ENCODE measurements at regions not wholly inside any gene's neighbourhood (a gene's known extent, or its start where the extent isn't known, plus 50 kb on each side); places are given as distances from the start of the nearest gene placed in this dataset.
"Not testable (repeated sequence)": the region's sequence is repeated elsewhere in the genome, so short reads cannot be mapped to it uniquely, and the experiment has no call there.

- TF ChIP-seq, protein P1, sequence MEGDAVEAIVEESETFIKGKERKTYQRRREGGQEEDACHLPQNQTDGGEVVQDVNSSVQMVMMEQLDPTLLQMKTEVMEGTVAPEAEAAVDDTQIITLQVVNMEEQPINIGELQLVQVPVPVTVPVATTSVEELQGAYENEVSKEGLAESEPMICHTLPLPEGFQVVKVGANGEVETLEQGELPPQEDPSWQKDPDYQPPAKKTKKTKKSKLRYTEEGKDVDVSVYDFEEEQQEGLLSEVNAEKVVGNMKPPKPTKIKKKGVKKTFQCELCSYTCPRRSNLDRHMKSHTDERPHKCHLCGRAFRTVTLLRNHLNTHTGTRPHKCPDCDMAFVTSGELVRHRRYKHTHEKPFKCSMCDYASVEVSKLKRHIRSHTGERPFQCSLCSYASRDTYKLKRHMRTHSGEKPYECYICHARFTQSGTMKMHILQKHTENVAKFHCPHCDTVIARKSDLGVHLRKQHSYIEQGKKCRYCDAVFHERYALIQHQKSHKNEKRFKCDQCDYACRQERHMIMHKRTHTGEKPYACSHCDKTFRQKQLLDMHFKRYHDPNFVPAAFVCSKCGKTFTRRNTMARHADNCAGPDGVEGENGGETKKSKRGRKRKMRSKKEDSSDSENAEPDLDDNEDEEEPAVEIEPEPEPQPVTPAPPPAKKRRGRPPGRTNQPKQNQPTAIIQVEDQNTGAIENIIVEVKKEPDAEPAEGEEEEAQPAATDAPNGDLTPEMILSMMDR (IDR thresholded peaks at IDR 0.05) = not testable (repeated sequence)
- not testable (repeated sequence) for TF ChIP-seq POLR2A, EP300 (IDR thresholded peaks at IDR 0.05)
Observed at GRCh38 chr2:91843723-91844450, 3027.3 kb upstream of the TEKT4 start.
